PFSK-1 (cell line): ENCODE measurements at regions not wholly inside any gene's neighbourhood (a gene's known extent, or its start where the extent isn't known, plus 50 kb on each side); places are given as distances from the start of the nearest gene placed in this dataset.

Experiments
- FOXP2 ChIP-seq: optimal IDR thresholded peaks from 2 replicates; pipeline ENCODE3; 2011; ENCODE audit warnings: borderline replicate concordance, control low read depth, inconsistent platforms; ENCODE audit not compliant: insufficient read depth; ENCODE audit errors: extremely low read length, extremely low read depth
- POLR2AphosphoS5 ChIP-seq: IDR thresholded peaks from 2 replicates; pipeline ENCODE4 v1.6.1; 2012; ENCODE audit warnings: low read depth, mild to moderate bottlenecking, control low read depth, low read length, moderate library complexity
- SIN3A ChIP-seq: IDR thresholded peaks from 2 replicates; pipeline ENCODE4 v1.6.1; 2012; ENCODE audit warnings: mild to moderate bottlenecking, low read length, moderate library complexity, borderline replicate concordance; ENCODE audit not compliant: insufficient read depth
- TAF1 ChIP-seq: IDR thresholded peaks from 2 replicates; pipeline ENCODE4 v1.6.1; 2012; ENCODE audit warnings: low read length, control low read depth, borderline replicate concordance; ENCODE audit not compliant: insufficient read depth
- TF ChIP-seq, protein P1 (sequence below), 2 experiments: IDR thresholded peaks; 2 replicates each; pipeline versions ENCODE4 v1.6.1 to v1.8.0; 2011 to 2012; ENCODE audit warnings: low read depth in 2 of 2, low read length in 2 of 2, control low read depth in 1 of 2, inconsistent platforms in 1 of 2, mild to moderate bottlenecking in 1 of 2, moderate library complexity in 1 of 2; ENCODE audit not compliant: insufficient read depth in 1 of 2

GRCh38 chr7:155941688-155942087 is 129.4 kb upstream of the SHH start:
- TF ChIP-seq POLR2AphosphoS5 (no peak), TAF1 (no peak), SIN3A (no peak), FOXP2 (no peak)
- TF ChIP-seq, protein P1, sequence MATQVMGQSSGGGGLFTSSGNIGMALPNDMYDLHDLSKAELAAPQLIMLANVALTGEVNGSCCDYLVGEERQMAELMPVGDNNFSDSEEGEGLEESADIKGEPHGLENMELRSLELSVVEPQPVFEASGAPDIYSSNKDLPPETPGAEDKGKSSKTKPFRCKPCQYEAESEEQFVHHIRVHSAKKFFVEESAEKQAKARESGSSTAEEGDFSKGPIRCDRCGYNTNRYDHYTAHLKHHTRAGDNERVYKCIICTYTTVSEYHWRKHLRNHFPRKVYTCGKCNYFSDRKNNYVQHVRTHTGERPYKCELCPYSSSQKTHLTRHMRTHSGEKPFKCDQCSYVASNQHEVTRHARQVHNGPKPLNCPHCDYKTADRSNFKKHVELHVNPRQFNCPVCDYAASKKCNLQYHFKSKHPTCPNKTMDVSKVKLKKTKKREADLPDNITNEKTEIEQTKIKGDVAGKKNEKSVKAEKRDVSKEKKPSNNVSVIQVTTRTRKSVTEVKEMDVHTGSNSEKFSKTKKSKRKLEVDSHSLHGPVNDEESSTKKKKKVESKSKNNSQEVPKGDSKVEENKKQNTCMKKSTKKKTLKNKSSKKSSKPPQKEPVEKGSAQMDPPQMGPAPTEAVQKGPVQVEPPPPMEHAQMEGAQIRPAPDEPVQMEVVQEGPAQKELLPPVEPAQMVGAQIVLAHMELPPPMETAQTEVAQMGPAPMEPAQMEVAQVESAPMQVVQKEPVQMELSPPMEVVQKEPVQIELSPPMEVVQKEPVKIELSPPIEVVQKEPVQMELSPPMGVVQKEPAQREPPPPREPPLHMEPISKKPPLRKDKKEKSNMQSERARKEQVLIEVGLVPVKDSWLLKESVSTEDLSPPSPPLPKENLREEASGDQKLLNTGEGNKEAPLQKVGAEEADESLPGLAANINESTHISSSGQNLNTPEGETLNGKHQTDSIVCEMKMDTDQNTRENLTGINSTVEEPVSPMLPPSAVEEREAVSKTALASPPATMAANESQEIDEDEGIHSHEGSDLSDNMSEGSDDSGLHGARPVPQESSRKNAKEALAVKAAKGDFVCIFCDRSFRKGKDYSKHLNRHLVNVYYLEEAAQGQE (IDR thresholded peaks at IDR 0.05; ENCODE audit: insufficient read depth in 1 of 2, low read depth in 2 of 2, low read length in 2 of 2) = no peak

GRCh38 chr7:155939350-155939749 is 127.1 kb upstream of the SHH start:
- no peak for TF ChIP-seq SIN3A
- TF ChIP-seq POLR2AphosphoS5 = no peak
- TF ChIP-seq FOXP2 = no peak
- TF ChIP-seq TAF1 = no peak
- TF ChIP-seq, protein P1 (IDR thresholded peaks at IDR 0.05; ENCODE audit: insufficient read depth in 1 of 2, low read depth in 2 of 2, low read length in 2 of 2) = no peak

- TF ChIP-seq TAF1 (no peak), POLR2AphosphoS5 (no peak), SIN3A (no peak), FOXP2 (no peak)
- TF ChIP-seq, protein P1 (IDR thresholded peaks at IDR 0.05; ENCODE audit: insufficient read depth in 1 of 2, low read depth in 2 of 2, low read length in 2 of 2) = no peak
These were observed 125.9 kb upstream of the SHH start for GRCh38 chr7:155938129-155938528.

GRCh38 chr7:155935726-155936125 is 123.5 kb upstream of the SHH start:
- no peak for TF ChIP-seq SIN3A
- TF ChIP-seq POLR2AphosphoS5 = no peak
- TF ChIP-seq FOXP2 = no peak
- TF ChIP-seq TAF1 = no peak

GRCh38 chr7:155935005-155935557 is 122.8 kb upstream of the SHH start:
- TF ChIP-seq, protein P1 (IDR thresholded peaks at IDR 0.05; ENCODE audit: insufficient read depth in 1 of 2, low read depth in 2 of 2, low read length in 2 of 2) = no peak
- TF ChIP-seq SIN3A (no peak), TAF1 (no peak), FOXP2 (no peak), POLR2AphosphoS5 (no peak)
